ENCODE measurements at regions not wholly inside any gene's neighbourhood (a gene's known extent, or its start where the extent isn't known, plus 50 kb on each side); places are given as distances from the start of the nearest gene placed in this dataset.

GRCh38 chr5:174607205-174607604 lies 117.2 kb upstream of the MSX2 start:
- no peak for DNase-seq (ENCODE audit: low read depth in 6 of 9, low spot score in 9 of 9)
- H3K36me3 ChIP-seq (ENCODE audit: control insufficient read depth in 2 of 2, insufficient read depth in 2 of 2, low read length in 1 of 2), result no peaks in the 10 kb centered on the region
- no peaks in the 10 kb centered on the region for H3K4me1 ChIP-seq (ENCODE audit: control insufficient read depth in 2 of 2, insufficient read depth in 2 of 2, low read length in 2 of 2)
- WGBS, result 96% methylated on average over 5 of the region's 5 CpGs
- H3K4me3 ChIP-seq (ENCODE audit: low read length in 2 of 2), result no peak overlapping the region
- no peak overlapping the region for H3K27ac ChIP-seq (ENCODE audit: low read depth in 1 of 2, low read length in 1 of 2)
- H3K9me3 ChIP-seq (ENCODE audit: control insufficient read depth in 2 of 2, insufficient read depth in 1 of 2, low read length in 1 of 2), result no peaks in the 10 kb centered on the region
- peaks cover 0 to 6% of the 10 kb centered on the region in 2 donors for H3K27me3 ChIP-seq (ENCODE audit: control insufficient read depth in 2 of 2, insufficient read depth in 1 of 2, low read length in 1 of 2)

GRCh38 chr5:174607916-174608315 lies 116.5 kb upstream of the MSX2 start:
- WGBS, result 83% methylated on average over 9 of the region's 9 CpGs

GRCh38 chr5:174608631-174609097 lies 115.7 kb upstream of the MSX2 start:
- H3K4me1 ChIP-seq (ENCODE audit: control insufficient read depth in 2 of 2, insufficient read depth in 2 of 2, low read length in 2 of 2), result no peaks in the 10 kb centered on the region
- no peak for DNase-seq (ENCODE audit: low read depth in 6 of 9, low spot score in 9 of 9)
- no peak overlapping the region for H3K27ac ChIP-seq (ENCODE audit: low read depth in 1 of 2, low read length in 1 of 2)
- no peak overlapping the region for H3K4me3 ChIP-seq (ENCODE audit: low read length in 2 of 2)
- H3K27me3 ChIP-seq (ENCODE audit: control insufficient read depth in 2 of 2, insufficient read depth in 1 of 2, low read length in 1 of 2), result peaks cover 0 to 6% of the 10 kb centered on the region in 2 donors
- 6% methylated on average over 14 of the region's 14 CpGs for WGBS
- H3K36me3 ChIP-seq (ENCODE audit: control insufficient read depth in 2 of 2, insufficient read depth in 2 of 2, low read length in 1 of 2), result no peaks in the 10 kb centered on the region
- H3K9me3 ChIP-seq (ENCODE audit: control insufficient read depth in 2 of 2, insufficient read depth in 1 of 2, low read length in 1 of 2), result no peaks in the 10 kb centered on the region

More at GRCh38 chr5:174607916-174608315, 116.5 kb upstream of the MSX2 start:
- H3K9me3 ChIP-seq (ENCODE audit: control insufficient read depth in 2 of 2, insufficient read depth in 1 of 2, low read length in 1 of 2), result no peaks in the 10 kb centered on the region
- no peak overlapping the region for H3K4me3 ChIP-seq (ENCODE audit: low read length in 2 of 2)
- DNase-seq (ENCODE audit: low read depth in 6 of 9, low spot score in 9 of 9), result no peak
- H3K4me1 ChIP-seq (ENCODE audit: control insufficient read depth in 2 of 2, insufficient read depth in 2 of 2, low read length in 2 of 2), result no peaks in the 10 kb centered on the region
- H3K27ac ChIP-seq (ENCODE audit: low read depth in 1 of 2, low read length in 1 of 2), result no peak overlapping the region
- H3K36me3 ChIP-seq (ENCODE audit: control insufficient read depth in 2 of 2, insufficient read depth in 2 of 2, low read length in 1 of 2), result no peaks in the 10 kb centered on the region
- peaks cover 0 to 6% of the 10 kb centered on the region in 2 donors for H3K27me3 ChIP-seq (ENCODE audit: control insufficient read depth in 2 of 2, insufficient read depth in 1 of 2, low read length in 1 of 2)

GRCh38 chr5:174609116-174609515 lies 115.3 kb upstream of the MSX2 start:
- Histone ChIP-seq H3K36me3 (ENCODE audit: control insufficient read depth in 2 of 2, insufficient read depth in 2 of 2, low read length in 1 of 2) (no peaks in the 10 kb centered on the region), H3K4me1 (ENCODE audit: control insufficient read depth in 2 of 2, insufficient read depth in 2 of 2, low read length in 2 of 2) (no peaks in the 10 kb centered on the region), H3K4me3 (ENCODE audit: low read length in 2 of 2) (no peak overlapping the region), H3K9me3 (ENCODE audit: control insufficient read depth in 2 of 2, insufficient read depth in 1 of 2, low read length in 1 of 2) (no peaks in the 10 kb centered on the region), H3K27ac (ENCODE audit: low read depth in 1 of 2, low read length in 1 of 2) (no peak overlapping the region), H3K27me3 (ENCODE audit: control insufficient read depth in 2 of 2, insufficient read depth in 1 of 2, low read length in 1 of 2) (peaks cover 0 to 6% of the 10 kb centered on the region in 2 donors)
- WGBS, result 67% methylated on average over 14 of the region's 14 CpGs
- DNase-seq (ENCODE audit: low read depth in 6 of 9, low spot score in 9 of 9), result no peak

- no peaks in the 10 kb centered on the region for H3K36me3 ChIP-seq (ENCODE audit: control insufficient read depth in 2 of 2, insufficient read depth in 2 of 2, low read length in 1 of 2)
- H3K9me3 ChIP-seq (ENCODE audit: control insufficient read depth in 2 of 2, insufficient read depth in 1 of 2, low read length in 1 of 2), result no peaks in the 10 kb centered on the region
- no peak overlapping the region for H3K27ac ChIP-seq (ENCODE audit: low read depth in 1 of 2, low read length in 1 of 2)
- no peak overlapping the region for H3K4me3 ChIP-seq (ENCODE audit: low read length in 2 of 2)
- H3K4me1 ChIP-seq (ENCODE audit: control insufficient read depth in 2 of 2, insufficient read depth in 2 of 2, low read length in 2 of 2), result no peaks in the 10 kb centered on the region
- H3K27me3 ChIP-seq (ENCODE audit: control insufficient read depth in 2 of 2, insufficient read depth in 1 of 2, low read length in 1 of 2), result peaks cover 0 to 6% of the 10 kb centered on the region in 2 donors
- 91% methylated on average over 8 of the region's 8 CpGs for WGBS
- no peak for DNase-seq (ENCODE audit: low read depth in 6 of 9, low spot score in 9 of 9)
These were observed 113.4 kb upstream of the MSX2 start for GRCh38 chr5:174610968-174611367.

- Histone ChIP-seq H3K4me1 (ENCODE audit: control insufficient read depth in 2 of 2, insufficient read depth in 2 of 2, low read length in 2 of 2) (no peaks in the 10 kb centered on the region), H3K27ac (ENCODE audit: low read depth in 1 of 2, low read length in 1 of 2) (no peak overlapping the region), H3K9me3 (ENCODE audit: control insufficient read depth in 2 of 2, insufficient read depth in 1 of 2, low read length in 1 of 2) (no peaks in the 10 kb centered on the region), H3K27me3 (ENCODE audit: control insufficient read depth in 2 of 2, insufficient read depth in 1 of 2, low read length in 1 of 2) (peaks cover 0 to 6% of the 10 kb centered on the region in 2 donors), H3K4me3 (ENCODE audit: low read length in 2 of 2) (no peak overlapping the region), H3K36me3 (ENCODE audit: control insufficient read depth in 2 of 2, insufficient read depth in 2 of 2, low read length in 1 of 2) (no peaks in the 10 kb centered on the region)
- 97% methylated on average over 2 of the region's 2 CpGs for WGBS
- no peak for DNase-seq (ENCODE audit: low read depth in 6 of 9, low spot score in 9 of 9)
These were observed 111.7 kb upstream of the MSX2 start for GRCh38 chr5:174612686-174613085.

- no peak for DNase-seq (ENCODE audit: low read depth in 6 of 9, low spot score in 9 of 9)
- no peaks in the 10 kb centered on the region for H3K9me3 ChIP-seq (ENCODE audit: control insufficient read depth in 2 of 2, insufficient read depth in 1 of 2, low read length in 1 of 2)
- H3K27me3 ChIP-seq (ENCODE audit: control insufficient read depth in 2 of 2, insufficient read depth in 1 of 2, low read length in 1 of 2), result no peaks in the 10 kb centered on the region
- no peak overlapping the region for H3K27ac ChIP-seq (ENCODE audit: low read depth in 1 of 2, low read length in 1 of 2)
- H3K36me3 ChIP-seq (ENCODE audit: control insufficient read depth in 2 of 2, insufficient read depth in 2 of 2, low read length in 1 of 2), result no peaks in the 10 kb centered on the region
- no peak overlapping the region for H3K4me3 ChIP-seq (ENCODE audit: low read length in 2 of 2)
- no peaks in the 10 kb centered on the region for H3K4me1 ChIP-seq (ENCODE audit: control insufficient read depth in 2 of 2, insufficient read depth in 2 of 2, low read length in 2 of 2)
- WGBS, result 97% methylated on average over 2 of the region's 2 CpGs
These were observed 109.8 kb upstream of the MSX2 start for GRCh38 chr5:174614500-174615135.

- DNase-seq (ENCODE audit: low read depth in 6 of 9, low spot score in 9 of 9), result no peak
- no peak overlapping the region for H3K27ac ChIP-seq (ENCODE audit: low read depth in 1 of 2, low read length in 1 of 2)
- H3K36me3 ChIP-seq (ENCODE audit: control insufficient read depth in 2 of 2, insufficient read depth in 2 of 2, low read length in 1 of 2), result no peaks in the 10 kb centered on the region
- H3K4me1 ChIP-seq (ENCODE audit: control insufficient read depth in 2 of 2, insufficient read depth in 2 of 2, low read length in 2 of 2), result no peaks in the 10 kb centered on the region
- H3K4me3 ChIP-seq (ENCODE audit: low read length in 2 of 2), result no peak overlapping the region
- WGBS, result 59% methylated on average over 2 of the region's 2 CpGs
- H3K27me3 ChIP-seq (ENCODE audit: control insufficient read depth in 2 of 2, insufficient read depth in 1 of 2, low read length in 1 of 2), result no peaks in the 10 kb centered on the region
- H3K9me3 ChIP-seq (ENCODE audit: control insufficient read depth in 2 of 2, insufficient read depth in 1 of 2, low read length in 1 of 2), result no peaks in the 10 kb centered on the region
These were observed 108.3 kb upstream of the MSX2 start for GRCh38 chr5:174616036-174616435.

- 93% methylated on average over 2 of the region's 2 CpGs for WGBS
- Histone ChIP-seq H3K4me1 (ENCODE audit: control insufficient read depth in 2 of 2, insufficient read depth in 2 of 2, low read length in 2 of 2) (no peaks in the 10 kb centered on the region), H3K27me3 (ENCODE audit: control insufficient read depth in 2 of 2, insufficient read depth in 1 of 2, low read length in 1 of 2) (no peaks in the 10 kb centered on the region), H3K4me3 (ENCODE audit: low read length in 2 of 2) (no peak overlapping the region), H3K9me3 (ENCODE audit: control insufficient read depth in 2 of 2, insufficient read depth in 1 of 2, low read length in 1 of 2) (no peaks in the 10 kb centered on the region), H3K27ac (ENCODE audit: low read depth in 1 of 2, low read length in 1 of 2) (no peak overlapping the region), H3K36me3 (ENCODE audit: control insufficient read depth in 2 of 2, insufficient read depth in 2 of 2, low read length in 1 of 2) (no peaks in the 10 kb centered on the region)
- no peak for DNase-seq (ENCODE audit: low read depth in 6 of 9, low spot score in 9 of 9)
These were observed 107.1 kb upstream of the MSX2 start for GRCh38 chr5:174617285-174617684.

Data from thymus (tissue), 11 donors.